ENCODE measurements at regions not wholly inside any gene's neighbourhood (a gene's known extent, or its start where the extent isn't known, plus 50 kb on each side); places are given as distances from the start of the nearest gene placed in this dataset.

GRCh38 chr2:103028181-103028580 is 266.4 kb downstream of the TMEM182 start:
- no peak for DNase-seq
